K562 (cell line): ENCODE measurements at regions not wholly inside any gene's neighbourhood (a gene's known extent, or its start where the extent isn't known, plus 50 kb on each side); places are given as distances from the start of the nearest gene placed in this dataset.
A peak's percentile ranks its signal among the peaks of the same experiment; 100 is the strongest.

Experiments used
- ARID4B ChIP-seq: sonication (generic); formaldehyde crosslinking; IDR thresholded peaks from 2 replicates; pipeline ENCODE4 v1.8.0; 2022; ENCODE audit warnings: mild to moderate bottlenecking, missing genetic modification reagents
- CREM ChIP-seq: IDR thresholded peaks from 2 replicates; pipeline ENCODE4 v1.6.1; 2014; ENCODE audit warnings: antibody characterized with exemption, low read depth
- CXXC5 ChIP-seq: fragments of 250-450 bp; sonication (Bioruptor Pico); IDR thresholded peaks from 2 replicates; pipeline ENCODE4 v1.8.0; 2022; ENCODE audit warnings: inconsistent platforms, mild to moderate bottlenecking, moderate library complexity
- JUN ChIP-seq, 2 experiments: sonication (generic) in 1 of 2; formaldehyde crosslinking in 1 of 2; IDR thresholded peaks; 2 replicates each; pipeline versions ENCODE4 v1.6.1 to v1.8.0; 2012 to 2022; ENCODE audit warnings: borderline replicate concordance in 2 of 2, mild to moderate bottlenecking in 2 of 2, improper control_type of control experiment in 1 of 2, low read depth in 1 of 2, low read length in 1 of 2, missing genetic modification reagents in 1 of 2
- REST ChIP-seq, 2 experiments: fragments of 450-650 bp; formaldehyde crosslinking in 1 of 2; IDR thresholded peaks; 2 replicates each; pipeline versions ENCODE4 v1.4.0 to v1.6.1; 2014 to 2020; ENCODE audit warnings: mild to moderate bottlenecking in 2 of 2, borderline replicate concordance in 1 of 2, low read depth in 1 of 2
- SETDB1 ChIP-seq: IDR thresholded peaks from one replicate; pipeline ENCODE4 v1.6.1; 2012; ENCODE audit warnings: low read length, control low read depth, inconsistent platforms
- ZNF143 ChIP-seq: sonication (generic); formaldehyde crosslinking; IDR thresholded peaks from 2 replicates; pipeline ENCODE4 v1.9.0; 2022; ENCODE audit warnings: mild to moderate bottlenecking, missing genetic modification reagents
- ZNF384 ChIP-seq: IDR thresholded peaks from 2 replicates; pipeline ENCODE4 v1.6.1; 2012; ENCODE audit warnings: low read depth, low read length, improper control_type of control experiment
- TF ChIP-seq, protein P1 (sequence below): fragments of 250-450 bp; sonication (Bioruptor Pico); IDR thresholded peaks from 2 replicates; pipeline ENCODE4 v1.4.0; 2020; ENCODE audit warnings: mild to moderate bottlenecking, moderate library complexity

DNA sequence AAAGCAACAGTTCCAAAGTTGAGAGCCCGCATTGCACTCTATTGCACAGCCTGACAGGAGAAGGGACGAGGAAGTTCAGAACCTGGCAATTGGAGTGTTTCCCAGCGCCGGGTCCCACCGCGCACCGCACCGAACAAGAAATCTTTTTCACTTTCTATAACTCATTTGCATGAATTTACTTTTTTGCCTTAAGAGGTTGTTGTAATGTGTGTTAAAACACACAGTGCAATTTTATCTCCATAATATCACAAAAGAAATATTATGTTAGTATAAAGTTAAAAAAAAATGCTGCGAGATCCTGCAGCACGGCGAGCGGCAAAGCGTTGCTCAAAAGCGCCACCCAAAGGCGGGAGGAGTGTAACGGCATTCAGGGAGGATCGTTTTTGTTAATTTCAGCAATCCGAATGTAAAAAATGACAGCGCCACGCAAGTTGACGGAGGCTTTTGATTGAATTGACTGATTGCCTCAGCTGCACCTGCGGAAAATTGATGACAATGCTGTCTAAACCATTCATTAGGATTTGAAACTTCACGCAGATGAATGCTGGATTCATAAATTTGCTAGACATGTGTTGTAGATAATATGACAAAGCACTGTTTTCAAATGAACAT is 303.6 kb upstream of the ZNF507 start (continued):
- TF ChIP-seq ARID4B (CRISPR knock-in tag) (no peak), REST (IDR thresholded peaks at IDR 0.05; ENCODE audit: borderline replicate concordance) (peak; percentile 36; the same call in 1 of the 2 replicates), REST (CRISPR knock-in tag; IDR thresholded peaks at IDR 0.05; ENCODE audit: low read depth) (no peak), CREM (no peak), SETDB1 (no peak), ZNF143 (no peak), CXXC5 (CRISPR knock-in tag) (peak; percentile 41; the same call in 1 of the 2 replicates), JUN (IDR thresholded peaks at IDR 0.05; ENCODE audit: borderline replicate concordance, low read depth, low read length) (no peak), JUN (CRISPR knock-in tag; IDR thresholded peaks at IDR 0.05; ENCODE audit: borderline replicate concordance) (no peak), ZNF384 (peak; percentile 41; the same call in 1 of the 2 replicates)
- TF ChIP-seq, protein P1, sequence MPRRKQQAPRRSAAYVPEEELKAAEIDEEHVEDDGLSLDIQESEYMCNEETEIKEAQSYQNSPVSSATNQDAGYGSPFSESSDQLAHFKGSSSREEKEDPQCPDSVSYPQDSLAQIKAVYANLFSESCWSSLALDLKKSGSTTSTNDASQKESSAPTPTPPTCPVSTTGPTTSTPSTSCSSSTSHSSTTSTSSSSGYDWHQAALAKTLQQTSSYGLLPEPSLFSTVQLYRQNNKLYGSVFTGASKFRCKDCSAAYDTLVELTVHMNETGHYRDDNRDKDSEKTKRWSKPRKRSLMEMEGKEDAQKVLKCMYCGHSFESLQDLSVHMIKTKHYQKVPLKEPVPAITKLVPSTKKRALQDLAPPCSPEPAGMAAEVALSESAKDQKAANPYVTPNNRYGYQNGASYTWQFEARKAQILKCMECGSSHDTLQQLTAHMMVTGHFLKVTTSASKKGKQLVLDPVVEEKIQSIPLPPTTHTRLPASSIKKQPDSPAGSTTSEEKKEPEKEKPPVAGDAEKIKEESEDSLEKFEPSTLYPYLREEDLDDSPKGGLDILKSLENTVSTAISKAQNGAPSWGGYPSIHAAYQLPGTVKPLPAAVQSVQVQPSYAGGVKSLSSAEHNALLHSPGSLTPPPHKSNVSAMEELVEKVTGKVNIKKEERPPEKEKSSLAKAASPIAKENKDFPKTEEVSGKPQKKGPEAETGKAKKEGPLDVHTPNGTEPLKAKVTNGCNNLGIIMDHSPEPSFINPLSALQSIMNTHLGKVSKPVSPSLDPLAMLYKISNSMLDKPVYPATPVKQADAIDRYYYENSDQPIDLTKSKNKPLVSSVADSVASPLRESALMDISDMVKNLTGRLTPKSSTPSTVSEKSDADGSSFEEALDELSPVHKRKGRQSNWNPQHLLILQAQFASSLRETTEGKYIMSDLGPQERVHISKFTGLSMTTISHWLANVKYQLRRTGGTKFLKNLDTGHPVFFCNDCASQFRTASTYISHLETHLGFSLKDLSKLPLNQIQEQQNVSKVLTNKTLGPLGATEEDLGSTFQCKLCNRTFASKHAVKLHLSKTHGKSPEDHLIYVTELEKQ (CRISPR knock-in tag): no peak
